GM12865 (cell line): ENCODE measurements at regions not wholly inside any gene's neighbourhood (a gene's known extent, or its start where the extent isn't known, plus 50 kb on each side); places are given as distances from the start of the nearest gene placed in this dataset.

ENCODE experiments used
- DNase-seq: peaks from one replicate; pipeline ENCODE4 v3.0.0; 2010; ENCODE audit warnings: low read depth
- H3K4me3 ChIP-seq: 2 replicates; pipeline ENCODE4 v1.5.1; 2011; ENCODE audit warnings: mild to moderate bottlenecking, low read depth, low read length, control low read depth
- CTCF ChIP-seq: IDR thresholded peaks from 2 replicates; pipeline ENCODE4 v1.5.1; 2011; ENCODE audit warnings: low read length, control low read depth, low read depth, inconsistent platforms; ENCODE audit not compliant: insufficient read depth; ENCODE audit errors: missing control alignments

DNA sequence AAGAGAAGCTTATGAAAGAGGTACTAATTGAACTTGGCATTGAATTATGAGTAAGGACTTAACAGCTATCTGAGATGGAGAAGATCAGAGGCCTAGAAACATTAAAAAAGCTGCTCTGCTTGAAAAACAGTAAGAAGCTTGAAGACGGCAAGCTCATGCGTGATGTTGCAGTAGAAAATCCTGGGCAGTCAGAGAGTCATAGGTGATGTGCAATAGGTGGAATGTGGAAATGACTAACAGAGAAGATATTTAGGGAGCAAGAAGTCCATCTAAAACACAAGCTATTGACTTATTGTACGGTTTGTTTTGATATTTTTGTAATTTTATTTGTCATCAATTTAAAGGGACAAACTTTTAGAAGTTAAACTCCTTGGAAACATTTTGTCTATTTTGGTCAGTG, 1101.4 kb downstream of the ROBO2 start:
- DNase-seq, result no peak
- no peak for TF ChIP-seq CTCF
- H3K4me3 ChIP-seq, result no peak overlapping the region

- H3K4me3 ChIP-seq, result no peak overlapping the region
- no peak for TF ChIP-seq CTCF
- DNase-seq, result no peak
Observed at GRCh38 chr3:78143000-78143399, 1103.1 kb downstream of the ROBO2 start.

DNA sequence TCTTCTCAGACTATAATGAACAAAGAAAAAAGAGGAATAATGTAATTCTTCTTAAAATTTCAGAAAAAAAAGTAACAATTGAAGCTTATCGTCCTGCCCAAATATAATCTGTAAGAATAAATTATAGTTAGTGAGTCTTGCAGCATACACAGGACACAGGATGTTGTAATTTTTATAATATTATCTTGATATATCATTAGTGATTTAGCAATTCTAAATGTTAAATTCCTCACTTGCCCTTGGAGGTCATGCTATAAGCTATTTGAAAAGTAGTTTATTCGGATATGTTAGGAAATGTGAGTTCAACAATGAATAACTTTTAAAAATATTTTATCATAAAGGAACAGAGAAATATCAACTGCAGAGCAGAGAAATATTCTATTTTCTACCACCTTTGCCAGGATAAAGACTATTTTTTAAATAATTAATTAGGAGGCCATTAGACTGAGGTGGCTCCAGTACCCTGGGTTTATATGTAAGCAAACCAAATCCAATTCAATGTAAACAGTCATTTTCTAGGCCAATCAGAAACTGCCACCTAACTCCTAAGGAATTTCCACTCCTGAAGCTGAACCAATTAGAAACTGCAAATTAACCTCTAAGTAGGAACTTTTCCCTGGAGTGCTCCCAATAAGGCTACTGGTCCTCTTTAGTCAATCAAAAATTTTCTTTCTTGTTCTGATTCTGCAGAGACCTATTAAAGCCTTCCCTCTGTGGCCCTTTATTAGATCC, 1109.3 kb downstream of the ROBO2 start:
- DNase-seq, result no peak
- TF ChIP-seq CTCF, result no peak

GRCh38 chr3:78153973-78154372, 1114.1 kb downstream of the ROBO2 start:
- no peak overlapping the region for H3K4me3 ChIP-seq
- DNase-seq, result no peak
- TF ChIP-seq CTCF, result no peak

More for the DNA sequence above, 1109.3 kb downstream of the ROBO2 start:
- no peak overlapping the region for H3K4me3 ChIP-seq

DNA sequence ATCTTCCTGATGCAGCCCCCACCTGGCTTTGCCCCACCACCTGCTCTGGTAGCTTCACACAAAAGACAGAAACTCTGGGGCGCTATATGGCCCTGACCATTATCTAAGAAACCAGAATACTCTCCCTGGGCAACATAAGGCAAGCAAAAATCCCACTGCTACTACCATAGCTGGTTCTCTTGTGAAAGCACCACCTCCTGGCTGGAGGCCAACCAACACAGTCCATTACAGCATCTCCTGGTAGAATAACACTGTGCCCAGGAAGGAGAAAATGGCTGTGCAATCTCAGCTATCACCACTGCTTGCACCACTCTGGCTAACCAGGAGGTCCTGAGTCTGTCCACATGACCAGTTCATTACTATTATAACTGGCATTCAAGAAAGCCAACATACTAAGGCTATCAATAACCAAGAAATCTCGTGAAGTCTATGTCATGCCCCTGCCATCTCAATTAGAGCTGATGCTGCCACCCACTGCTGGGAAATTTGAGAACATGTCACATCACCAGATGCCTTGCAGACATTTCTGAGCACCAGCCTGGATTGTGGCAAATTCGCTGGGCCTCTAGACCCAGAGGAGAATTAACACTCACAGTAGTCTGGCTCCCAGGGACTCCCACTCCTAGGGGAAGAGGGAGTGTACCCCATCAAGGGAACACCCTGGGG, 1114.8 kb downstream of the ROBO2 start:
- no peak for TF ChIP-seq CTCF
- H3K4me3 ChIP-seq, result no peak overlapping the region
- no peak for DNase-seq

DNA sequence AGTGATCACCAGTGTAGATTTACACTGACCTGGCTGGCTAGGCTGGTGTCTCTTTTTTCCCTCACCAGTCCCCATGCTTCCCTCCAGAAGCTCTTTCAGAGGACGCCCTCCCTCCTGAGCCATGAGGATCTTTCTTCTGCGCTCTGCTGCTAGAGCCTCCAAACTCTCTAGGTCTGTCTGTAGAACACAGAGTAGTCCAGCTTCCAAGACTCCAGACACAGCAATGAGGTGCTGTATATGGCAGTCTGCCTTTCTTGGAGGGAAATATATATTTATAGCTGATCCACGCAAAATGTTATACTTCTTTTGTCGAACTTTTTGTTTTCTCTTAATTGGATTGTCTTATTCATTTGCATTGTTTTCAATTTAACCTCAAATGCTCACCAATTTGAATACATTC, 1121.8 kb downstream of the ROBO2 start:
- no peak overlapping the region for H3K4me3 ChIP-seq
- no peak for DNase-seq
- no peak for TF ChIP-seq CTCF
